WI38 (cell line): ENCODE measurements at regions not wholly inside any gene's neighbourhood (a gene's known extent, or its start where the extent isn't known, plus 50 kb on each side); places are given as distances from the start of the nearest gene placed in this dataset.

Experiments used
- H3K4me3 ChIP-seq: 2 replicates; pipeline ENCODE4 v1.5.1; 2011; ENCODE audit warnings: low read depth, mild to moderate bottlenecking, control low read depth, low read length
- TF ChIP-seq, protein P1 (sequence below): IDR thresholded peaks from 2 replicates; pipeline ENCODE4 v1.5.1; 2012; ENCODE audit warnings: low read depth, mild to moderate bottlenecking, control low read depth, low read length

DNA sequence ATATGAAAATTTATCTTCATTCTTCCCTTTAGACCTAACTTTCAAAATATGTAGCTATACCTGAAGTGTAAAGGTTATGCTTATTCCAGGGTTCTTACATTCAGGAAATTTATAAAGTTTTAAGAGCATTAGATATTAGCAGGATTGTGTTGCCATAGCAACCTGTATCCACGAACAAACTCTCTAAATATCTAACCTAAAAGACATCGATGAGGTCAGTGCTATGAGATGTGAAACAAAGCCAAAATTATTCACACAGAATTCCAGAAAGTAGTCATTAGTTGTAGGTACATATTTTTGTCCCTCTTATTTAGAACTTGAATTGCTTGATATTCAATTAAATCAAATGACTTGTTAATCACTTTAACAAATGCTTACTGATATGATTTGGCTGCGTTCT is 705.3 kb downstream of the SOCS6 start:
- TF ChIP-seq, protein P1, sequence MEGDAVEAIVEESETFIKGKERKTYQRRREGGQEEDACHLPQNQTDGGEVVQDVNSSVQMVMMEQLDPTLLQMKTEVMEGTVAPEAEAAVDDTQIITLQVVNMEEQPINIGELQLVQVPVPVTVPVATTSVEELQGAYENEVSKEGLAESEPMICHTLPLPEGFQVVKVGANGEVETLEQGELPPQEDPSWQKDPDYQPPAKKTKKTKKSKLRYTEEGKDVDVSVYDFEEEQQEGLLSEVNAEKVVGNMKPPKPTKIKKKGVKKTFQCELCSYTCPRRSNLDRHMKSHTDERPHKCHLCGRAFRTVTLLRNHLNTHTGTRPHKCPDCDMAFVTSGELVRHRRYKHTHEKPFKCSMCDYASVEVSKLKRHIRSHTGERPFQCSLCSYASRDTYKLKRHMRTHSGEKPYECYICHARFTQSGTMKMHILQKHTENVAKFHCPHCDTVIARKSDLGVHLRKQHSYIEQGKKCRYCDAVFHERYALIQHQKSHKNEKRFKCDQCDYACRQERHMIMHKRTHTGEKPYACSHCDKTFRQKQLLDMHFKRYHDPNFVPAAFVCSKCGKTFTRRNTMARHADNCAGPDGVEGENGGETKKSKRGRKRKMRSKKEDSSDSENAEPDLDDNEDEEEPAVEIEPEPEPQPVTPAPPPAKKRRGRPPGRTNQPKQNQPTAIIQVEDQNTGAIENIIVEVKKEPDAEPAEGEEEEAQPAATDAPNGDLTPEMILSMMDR = no peak
- H3K4me3 ChIP-seq = no peak overlapping the region

DNA sequence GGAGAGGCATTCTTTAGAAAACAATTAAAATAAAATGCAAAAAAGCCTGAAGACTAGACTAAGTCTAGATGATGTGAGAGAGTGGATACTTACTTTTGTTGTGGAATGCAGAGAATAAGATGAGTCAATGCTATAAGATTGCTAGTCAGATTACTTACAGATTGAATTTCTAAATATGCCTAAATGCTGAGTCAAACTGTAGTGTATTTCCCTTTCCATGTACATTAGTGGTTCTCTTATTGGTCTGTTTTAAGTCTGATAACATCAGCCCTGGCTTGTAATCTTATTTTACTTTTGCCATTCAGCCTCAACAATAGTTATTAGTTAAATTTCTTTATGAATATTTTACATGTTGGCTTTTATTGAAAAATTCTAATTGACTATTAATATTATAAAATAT is 702.7 kb downstream of the SOCS6 start:
- H3K4me3 ChIP-seq = no peak overlapping the region
- TF ChIP-seq, protein P1 = no peak

DNA sequence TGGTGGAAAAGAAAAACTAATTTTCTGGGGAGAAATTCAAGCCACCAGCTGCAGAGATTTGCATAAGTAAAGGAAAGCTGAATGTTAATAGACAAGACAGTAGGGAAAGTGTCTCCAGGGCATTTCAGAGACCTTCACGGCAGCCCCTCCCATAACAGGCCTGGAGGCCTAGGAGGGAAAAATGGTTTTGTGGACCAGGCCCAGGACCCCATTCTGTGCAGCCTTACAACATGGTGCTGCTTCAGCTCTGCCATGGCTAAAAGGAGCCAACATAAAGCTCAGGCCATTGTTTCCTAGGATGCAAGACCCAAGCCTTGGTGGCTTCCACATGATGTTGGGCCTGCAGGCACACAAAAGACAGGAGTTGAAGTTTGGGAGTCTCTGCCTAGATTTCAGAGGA is 697.1 kb downstream of the SOCS6 start:
- no peak overlapping the region for H3K4me3 ChIP-seq
- TF ChIP-seq, protein P1 = no peak

DNA sequence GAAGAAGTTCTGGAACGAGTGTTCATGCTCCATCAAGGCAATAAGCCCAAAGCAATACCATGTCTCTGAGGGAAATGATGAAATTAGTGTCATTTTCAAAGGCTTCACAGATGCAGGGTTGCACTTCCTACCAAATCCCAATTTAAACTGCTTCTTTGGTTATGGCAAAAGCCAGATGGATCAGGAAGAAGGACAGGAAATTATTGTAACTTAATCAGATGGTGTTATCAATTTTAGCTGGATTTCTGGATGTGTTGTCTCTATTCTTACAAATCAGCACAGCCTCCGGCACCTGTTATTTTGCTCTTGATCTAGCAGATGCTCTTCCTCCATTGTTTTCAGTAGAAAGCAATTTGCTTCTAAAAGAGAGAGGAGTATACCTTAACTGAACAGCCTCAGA is 693.4 kb downstream of the SOCS6 start:
- TF ChIP-seq, protein P1 = no peak

DNA sequence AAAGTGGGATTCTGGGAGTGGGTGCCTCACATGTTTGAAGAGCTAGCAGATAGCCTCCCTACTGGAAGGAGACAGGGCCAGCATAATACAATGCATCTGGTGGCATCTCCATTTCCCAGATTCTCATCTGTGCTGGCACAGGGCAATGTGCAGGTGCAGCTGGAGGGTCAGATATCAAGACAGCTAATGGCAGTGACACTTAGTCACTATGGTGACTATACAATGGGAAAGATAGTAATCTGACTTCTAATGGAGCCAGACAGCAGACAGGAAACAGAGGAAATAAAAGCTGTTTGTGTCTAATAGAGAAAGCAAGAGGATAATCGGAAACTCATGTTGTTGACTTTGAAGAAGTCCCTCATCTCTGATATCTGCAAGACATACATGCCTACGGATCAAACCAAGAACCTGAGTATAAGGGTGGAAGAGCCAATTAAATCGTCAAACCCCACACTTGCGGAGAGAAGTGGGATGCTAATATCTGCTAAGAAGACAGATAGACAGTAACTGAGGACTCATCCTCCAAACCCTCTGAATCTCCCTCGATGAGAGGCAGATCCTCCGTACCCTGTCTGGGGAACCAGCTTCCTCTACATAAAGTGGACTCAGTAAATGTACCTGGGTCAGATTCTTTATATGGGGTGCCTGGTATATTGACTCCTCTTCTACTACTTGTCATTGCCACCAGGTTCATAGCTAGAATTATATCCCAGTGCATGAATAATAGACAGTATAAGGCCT is 692.7 kb downstream of the SOCS6 start:
- no peak overlapping the region for H3K4me3 ChIP-seq
- TF ChIP-seq, protein P1 = no peak

More for the DNA sequence above, 693.4 kb downstream of the SOCS6 start:
- H3K4me3 ChIP-seq = no peak overlapping the region

DNA sequence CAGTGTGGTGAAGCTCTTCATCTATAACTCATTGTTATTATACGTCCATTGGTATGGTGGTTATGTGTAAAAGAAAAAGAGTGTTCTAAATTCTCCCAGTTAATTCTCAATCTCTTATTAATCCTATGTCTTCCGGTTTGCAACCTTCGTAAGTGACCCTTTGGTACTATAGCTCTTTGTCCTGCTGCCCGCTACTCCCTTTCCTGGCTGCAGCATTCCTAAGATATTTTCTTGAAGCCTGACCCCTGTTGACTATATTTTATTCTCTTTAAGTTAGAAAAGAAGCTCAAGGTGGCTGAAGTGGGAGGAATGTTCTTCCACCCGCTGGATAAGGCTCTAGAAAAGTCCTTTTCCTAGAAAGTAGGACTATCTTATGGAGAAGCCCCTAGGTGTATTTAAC is 684.8 kb downstream of the SOCS6 start:
- TF ChIP-seq, protein P1 = no peak
- no peak overlapping the region for H3K4me3 ChIP-seq

DNA sequence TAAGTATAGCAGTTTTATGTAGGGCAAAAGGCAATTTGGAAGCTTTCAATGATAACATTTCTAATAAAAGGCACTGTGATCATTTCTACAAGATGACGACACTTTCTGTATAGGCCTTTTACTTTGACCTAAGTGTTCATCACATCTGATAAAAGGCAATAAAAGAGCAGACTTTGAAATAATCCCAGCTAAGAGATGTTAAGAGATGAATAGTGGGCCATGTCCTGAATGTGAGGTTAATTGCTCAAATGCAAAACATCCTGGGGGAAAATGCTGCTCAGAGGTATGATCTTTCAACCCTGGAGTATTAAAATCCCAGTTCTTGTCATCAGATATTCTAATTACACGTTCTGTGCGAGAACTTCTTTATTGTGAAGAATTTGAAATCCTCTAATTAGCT is 677.6 kb downstream of the SOCS6 start:
- TF ChIP-seq, protein P1 = no peak

More for the DNA sequence above, 677.6 kb downstream of the SOCS6 start:
- H3K4me3 ChIP-seq = no peak overlapping the region
